ENCODE measurements at regions not wholly inside any gene's neighbourhood (a gene's known extent, or its start where the extent isn't known, plus 50 kb on each side); places are given as distances from the start of the nearest gene placed in this dataset.
"Not testable (repeated sequence)": the region's sequence is repeated elsewhere in the genome, so short reads cannot be mapped to it uniquely, and the experiment has no call there.

DNA sequence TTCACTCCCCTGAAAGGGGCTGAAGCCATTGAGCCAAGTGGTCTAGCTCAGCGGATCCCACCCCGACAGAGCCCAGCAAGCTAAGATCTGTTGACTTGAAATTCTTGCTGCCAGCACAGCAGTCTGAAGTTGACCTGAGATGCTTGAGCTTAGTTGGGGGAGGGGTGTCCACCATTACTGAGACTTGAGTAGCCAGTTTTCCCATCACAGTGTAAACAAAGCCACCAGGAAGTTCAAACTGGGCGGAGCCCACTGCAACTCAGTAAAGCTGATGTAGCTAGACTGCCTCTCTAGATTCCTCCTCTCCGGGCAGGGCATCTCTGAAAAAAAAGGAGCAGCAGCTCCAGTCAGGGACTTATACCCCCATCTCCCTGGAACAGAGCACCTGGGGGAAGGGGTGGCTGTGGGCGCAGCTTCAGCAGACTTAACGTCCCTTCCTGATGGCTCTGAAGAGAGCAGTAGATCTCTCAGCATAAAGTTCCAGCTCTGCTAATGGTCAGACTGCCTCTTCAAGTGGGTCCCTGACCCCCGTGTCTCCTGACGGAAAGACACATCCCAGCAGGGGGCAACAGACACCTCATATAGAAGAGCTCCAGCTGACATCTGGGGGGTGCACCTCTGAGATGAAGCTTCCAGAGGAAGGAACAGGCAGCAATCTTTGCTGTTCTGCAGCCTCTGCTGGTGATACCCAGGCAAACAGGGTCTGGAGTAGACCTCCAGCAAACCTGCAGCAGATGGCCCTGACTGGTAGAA lies 84.8 kb upstream of the EPB41L4A start:
- H3K4me2 ChIP-seq (ENCODE audit: low read length); H3K4me3 ChIP-seq (ENCODE audit: low read depth, low read length, poor library complexity, severe bottlenecking); H3K9me2 ChIP-seq (ENCODE audit: insufficient read depth, low read length); intact Hi-C loops (cut with micrococcal nuclease; ENCODE audit: unreplicated experiment); POLR2A ChIA-PET; DNase-seq (ENCODE audit: low spot score); H3K27ac ChIP-seq (ENCODE audit: low read depth, low read length, poor library complexity, severe bottlenecking); H3K79me2 ChIP-seq (ENCODE audit: insufficient read depth, low read depth, low read length); H4K20me1 ChIP-seq (ENCODE audit: insufficient read depth, low read length); H2AFZ ChIP-seq (ENCODE audit: low read length); CTCF ChIA-PET (ENCODE audit: unreplicated experiment); H3K9me3 ChIP-seq (ENCODE audit: low read length); H3K36me3 ChIP-seq (ENCODE audit: insufficient read depth, low read length); BruUV-seq (replicated peaks); H3K4me1 ChIP-seq (ENCODE audit: insufficient read depth, low read length, poor library complexity, severe bottlenecking): not testable (repeated sequence)
- TF ChIP-seq, protein P1, sequence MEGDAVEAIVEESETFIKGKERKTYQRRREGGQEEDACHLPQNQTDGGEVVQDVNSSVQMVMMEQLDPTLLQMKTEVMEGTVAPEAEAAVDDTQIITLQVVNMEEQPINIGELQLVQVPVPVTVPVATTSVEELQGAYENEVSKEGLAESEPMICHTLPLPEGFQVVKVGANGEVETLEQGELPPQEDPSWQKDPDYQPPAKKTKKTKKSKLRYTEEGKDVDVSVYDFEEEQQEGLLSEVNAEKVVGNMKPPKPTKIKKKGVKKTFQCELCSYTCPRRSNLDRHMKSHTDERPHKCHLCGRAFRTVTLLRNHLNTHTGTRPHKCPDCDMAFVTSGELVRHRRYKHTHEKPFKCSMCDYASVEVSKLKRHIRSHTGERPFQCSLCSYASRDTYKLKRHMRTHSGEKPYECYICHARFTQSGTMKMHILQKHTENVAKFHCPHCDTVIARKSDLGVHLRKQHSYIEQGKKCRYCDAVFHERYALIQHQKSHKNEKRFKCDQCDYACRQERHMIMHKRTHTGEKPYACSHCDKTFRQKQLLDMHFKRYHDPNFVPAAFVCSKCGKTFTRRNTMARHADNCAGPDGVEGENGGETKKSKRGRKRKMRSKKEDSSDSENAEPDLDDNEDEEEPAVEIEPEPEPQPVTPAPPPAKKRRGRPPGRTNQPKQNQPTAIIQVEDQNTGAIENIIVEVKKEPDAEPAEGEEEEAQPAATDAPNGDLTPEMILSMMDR (conservative IDR thresholded peaks at IDR 0.05; ENCODE audit: low read length) = 0 out of 2 replicates have a peak, but pooled peaks have one; percentile 17

DNA sequence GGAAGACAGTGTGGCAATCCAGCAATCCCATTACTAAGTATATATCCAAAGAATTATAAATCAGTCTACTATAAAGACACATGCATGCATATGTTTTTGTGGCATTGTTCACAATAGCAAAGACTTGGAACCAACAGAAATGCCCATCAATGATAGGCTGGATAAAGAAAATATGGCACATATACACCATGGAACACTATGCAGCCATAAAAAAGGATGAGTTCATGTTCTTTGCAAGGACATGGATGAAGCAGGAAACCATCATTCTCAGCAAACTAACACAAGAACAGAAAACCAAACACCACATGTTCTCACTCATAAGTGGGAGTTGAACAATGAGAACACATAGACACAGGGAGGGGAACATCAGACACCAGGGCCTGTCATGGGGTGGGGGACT lies 90.0 kb upstream of the EPB41L4A start:
- H3K9me3 ChIP-seq (ENCODE audit: low read length); BruUV-seq (replicated peaks); CTCF ChIA-PET (ENCODE audit: unreplicated experiment); intact Hi-C loops (cut with micrococcal nuclease; ENCODE audit: unreplicated experiment); H3K4me1 ChIP-seq (ENCODE audit: insufficient read depth, low read length, poor library complexity, severe bottlenecking); H3K4me2 ChIP-seq (ENCODE audit: low read length); H2AFZ ChIP-seq (ENCODE audit: low read length); H3K36me3 ChIP-seq (ENCODE audit: insufficient read depth, low read length); H3K79me2 ChIP-seq (ENCODE audit: insufficient read depth, low read depth, low read length); H4K20me1 ChIP-seq (ENCODE audit: insufficient read depth, low read length); H3K9me2 ChIP-seq (ENCODE audit: insufficient read depth, low read length); H3K27ac ChIP-seq (ENCODE audit: low read depth, low read length, poor library complexity, severe bottlenecking); POLR2A ChIA-PET; H3K4me3 ChIP-seq (ENCODE audit: low read depth, low read length, poor library complexity, severe bottlenecking); DNase-seq (ENCODE audit: low spot score): not testable (repeated sequence)

DNA sequence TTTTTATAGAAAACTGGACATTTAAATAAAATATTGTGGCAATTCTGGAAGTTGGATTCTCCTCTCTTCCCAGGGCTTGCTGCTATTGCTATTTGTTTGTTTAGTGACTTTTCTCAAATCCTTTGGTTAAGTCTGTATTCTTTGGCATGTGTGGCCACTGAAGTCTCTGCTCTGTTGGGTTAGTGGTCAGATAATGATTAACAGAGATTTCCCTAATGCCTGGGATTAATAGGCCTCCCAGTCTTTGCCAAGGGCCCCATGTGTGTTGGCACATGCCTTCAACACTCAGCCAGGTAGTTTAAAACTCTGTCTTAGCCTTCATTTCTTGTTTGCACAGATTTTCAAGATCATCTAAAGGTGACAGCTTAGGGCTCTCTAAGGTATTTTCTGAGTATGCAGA lies 92.8 kb upstream of the EPB41L4A start:
- Histone ChIP-seq H3K9me3 (ENCODE audit: low read length) (no peaks in the 10 kb centered on the region), H3K79me2 (ENCODE audit: insufficient read depth, low read depth, low read length) (no peaks in the 10 kb centered on the region), H2AFZ (ENCODE audit: low read length) (no peak overlapping the region), H3K4me3 (ENCODE audit: low read depth, low read length, poor library complexity, severe bottlenecking) (no peak overlapping the region), H3K4me2 (ENCODE audit: low read length) (no peak overlapping the region), H3K27ac (ENCODE audit: low read depth, low read length, poor library complexity, severe bottlenecking) (no peak overlapping the region), H3K9me2 (ENCODE audit: insufficient read depth, low read length) (no peaks in the 10 kb centered on the region), H3K4me1 (ENCODE audit: insufficient read depth, low read length, poor library complexity, severe bottlenecking) (no peaks in the 10 kb centered on the region), H4K20me1 (ENCODE audit: insufficient read depth, low read length) (no peaks in the 10 kb centered on the region), H3K36me3 (ENCODE audit: insufficient read depth, low read length) (no peaks in the 10 kb centered on the region)
- intact Hi-C loops (cut with micrococcal nuclease; ENCODE audit: unreplicated experiment) = no loop called here
- no TSS peak for BruUV-seq (replicated peaks)
- TF ChIP-seq, protein P1 (conservative IDR thresholded peaks at IDR 0.05; ENCODE audit: low read length) = no peak
- TF ChIP-seq EZH2phosphoT487 (IDR thresholded peaks at IDR 0.05; ENCODE audit: borderline replicate concordance, low read depth, low read length) = no peak
- POLR2A ChIA-PET = interaction anchor here (0.6 to 0.7 kb wide), 2 partner anchors 9 to 159 kb away, joined by 3 to 4 read pairs; no protein-coding TSS in a partner anchor
- CTCF ChIA-PET (ENCODE audit: unreplicated experiment) = no interaction called here
- DNase-seq (ENCODE audit: low spot score) = no peak

All from OCI-LY7 (cell line).